Fibroblast of lung (primary cell): ENCODE measurements at regions not wholly inside any gene's neighbourhood (a gene's known extent, or its start where the extent isn't known, plus 50 kb on each side); places are given as distances from the start of the nearest gene placed in this dataset.

Experiments
- DNase-seq, 2 donors: peaks; one replicate each; pipeline versions ENCODE4 v3.0.0 to v3.0.0-alpha.2; 2010; ENCODE audit warnings: low read depth in 2 of 2
- H2AFZ ChIP-seq: 2 replicates; pipeline ENCODE4 v1.5.1; 2012; ENCODE audit warnings: low read length, control low read depth, inconsistent platforms
- H3K27ac ChIP-seq: 2 replicates; pipeline ENCODE4 v1.5.1; 2011; ENCODE audit warnings: low read length, control low read depth; ENCODE audit not compliant: insufficient read depth
- H3K27me3 ChIP-seq: 2 replicates; pipeline ENCODE4 v1.5.1; 2011; ENCODE audit warnings: mild to moderate bottlenecking, low read length; ENCODE audit not compliant: control insufficient read depth, insufficient read depth
- H3K36me3 ChIP-seq: 2 replicates; pipeline ENCODE4 v1.5.1; 2011; ENCODE audit warnings: low read length; ENCODE audit not compliant: control insufficient read depth, insufficient read depth
- H3K4me1 ChIP-seq: 2 replicates; pipeline ENCODE4 v1.5.1; 2011; ENCODE audit warnings: low read length; ENCODE audit not compliant: control insufficient read depth, insufficient read depth; ENCODE audit errors: extremely low read depth
- H3K4me2 ChIP-seq: 2 replicates; pipeline ENCODE4 v1.5.1; 2011; ENCODE audit warnings: low read length, control low read depth; ENCODE audit not compliant: insufficient read depth; ENCODE audit errors: extremely low read depth
- H3K4me3 ChIP-seq, 4 experiments: fragments of 200-600 bp in 1 of 4; sonication (generic) in 1 of 4; replicated peaks in 1 of 4; 2 replicates each; pipeline ENCODE4 v1.5.1; 2011 to 2016; ENCODE audit warnings: low read length in 4 of 4, low read depth in 3 of 4, mild to moderate bottlenecking in 3 of 4, control low read depth in 2 of 4, inconsistent platforms in 1 of 4, mixed read lengths in 1 of 4; ENCODE audit not compliant: insufficient read depth in 1 of 4; ENCODE audit errors: control extremely low read depth in 1 of 4
- H3K79me2 ChIP-seq: 2 replicates; pipeline ENCODE4 v1.5.1; 2012; ENCODE audit warnings: mild to moderate bottlenecking, low read length, inconsistent platforms; ENCODE audit not compliant: control insufficient read depth, insufficient read depth
- H3K9ac ChIP-seq: 2 replicates; pipeline ENCODE4 v1.5.1; 2011; ENCODE audit warnings: mild to moderate bottlenecking, low read length, control low read depth; ENCODE audit not compliant: insufficient read depth
- H3K9me3 ChIP-seq: 2 replicates; pipeline ENCODE4 v1.5.1; 2012; ENCODE audit warnings: low read depth, low read length; ENCODE audit not compliant: control insufficient read depth, insufficient read depth
- H4K20me1 ChIP-seq: 2 replicates; pipeline ENCODE4 v1.5.1; 2011; ENCODE audit warnings: low read length; ENCODE audit not compliant: control insufficient read depth, insufficient read depth; ENCODE audit errors: extremely low read depth
- CTCF ChIP-seq, 2 donors: IDR thresholded peaks in 1 of 2; conservative IDR thresholded peaks in 1 of 2; 1 replicate in 1 of 2; 2 replicates in 1 of 2; pipeline ENCODE4 v1.5.1; 2011 to 2012; ENCODE audit warnings: low read length in 2 of 2, control low read depth in 1 of 2, inconsistent platforms in 1 of 2, low read depth in 1 of 2, mild to moderate bottlenecking in 1 of 2
- EZH2 ChIP-seq: IDR thresholded peaks from 2 replicates; pipeline ENCODE4 v1.5.1; 2012; ENCODE audit warnings: low read length, control low read depth, mild to moderate bottlenecking; ENCODE audit errors: missing control alignments

- TF ChIP-seq EZH2: no peak
- no peak for TF ChIP-seq CTCF (conservative IDR thresholded peaks at IDR 0.05 in 1 of 2, IDR thresholded peaks at IDR 0.05 in 1 of 2; ENCODE audit: low read depth in 1 of 2, low read length in 2 of 2)
- DNase-seq: no peak
- Histone ChIP-seq H3K9ac (no peak overlapping the region), H3K27me3 (no peaks in the 10 kb centered on the region), H3K4me2 (no peak overlapping the region), H3K36me3 (no peaks in the 10 kb centered on the region), H3K4me3 (no peak overlapping the region), H3K9me3 (no peaks in the 10 kb centered on the region), H3K79me2 (no peaks in the 10 kb centered on the region), H3K4me1 (no peaks in the 10 kb centered on the region), H2AFZ (no peak overlapping the region), H3K27ac (no peak overlapping the region), H4K20me1 (no peaks in the 10 kb centered on the region)
Measured at GRCh38 chr1:208756339-208756981, 512.3 kb upstream of the PLXNA2 start.

GRCh38 chr1:208757846-208758245, 513.7 kb upstream of the PLXNA2 start:
- DNase-seq: peak in 1 of 2 donors; percentile 5
- H3K79me2 ChIP-seq: no peaks in the 10 kb centered on the region
- TF ChIP-seq EZH2: no peak
- no peak for TF ChIP-seq CTCF (conservative IDR thresholded peaks at IDR 0.05 in 1 of 2, IDR thresholded peaks at IDR 0.05 in 1 of 2; ENCODE audit: low read depth in 1 of 2, low read length in 2 of 2)
- no peaks in the 10 kb centered on the region for H4K20me1 ChIP-seq
- no peak overlapping the region for H3K4me3 ChIP-seq
- no peaks in the 10 kb centered on the region for H3K4me1 ChIP-seq
- no peaks in the 10 kb centered on the region for H3K9me3 ChIP-seq
- H3K27me3 ChIP-seq: no peaks in the 10 kb centered on the region
- H2AFZ ChIP-seq: no peak overlapping the region
- no peak overlapping the region for H3K27ac ChIP-seq
- H3K4me2 ChIP-seq: no peak overlapping the region
- H3K9ac ChIP-seq: no peak overlapping the region
- no peaks in the 10 kb centered on the region for H3K36me3 ChIP-seq

GRCh38 chr1:208759255-208759654, 515.1 kb upstream of the PLXNA2 start:
- Histone ChIP-seq H3K36me3 (no peaks in the 10 kb centered on the region), H3K27ac (no peak overlapping the region), H3K4me1 (no peaks in the 10 kb centered on the region), H3K9ac (no peak overlapping the region), H3K4me3 (no peak overlapping the region), H4K20me1 (no peaks in the 10 kb centered on the region), H3K27me3 (no peaks in the 10 kb centered on the region), H3K4me2 (no peak overlapping the region), H2AFZ (no peak overlapping the region), H3K9me3 (no peaks in the 10 kb centered on the region), H3K79me2 (no peaks in the 10 kb centered on the region)
- TF ChIP-seq EZH2: no peak
- TF ChIP-seq CTCF (conservative IDR thresholded peaks at IDR 0.05 in 1 of 2, IDR thresholded peaks at IDR 0.05 in 1 of 2; ENCODE audit: low read depth in 1 of 2, low read length in 2 of 2): no peak
- no peak for DNase-seq
